HCT116 (cell line): ENCODE measurements at regions not wholly inside any gene's neighbourhood (a gene's known extent, or its start where the extent isn't known, plus 50 kb on each side); places are given as distances from the start of the nearest gene placed in this dataset.
"Not testable (repeated sequence)": the region's sequence is repeated elsewhere in the genome, so short reads cannot be mapped to it uniquely, and the experiment has no call there.

Source experiments
- ATAC-seq: fragments of 200-7000 bp; cut with Tn5 transposase; 2 replicates; pipeline ENCODE4 v1.9.1; 2020; ENCODE audit warnings: mild to moderate bottlenecking, moderate library complexity
- BruUV-seq: library from RNA; stranded (reverse); fragments of 400-500 nt; replicated peaks from 2 replicates; lab custom pipeline; 2021; lab: Mats Ljungman, UMichigan
- CTCF ChIA-PET: fragments of 300-600 bp; sonication (Branson Sonifier 250); formaldehyde crosslinking; loops from one replicate; lab custom pipeline; 2021; ENCODE audit warnings: antibody characterized with exemption; lab: Charles Lee
- POLR2A ChIA-PET: fragments of 300-600, 350-600 bp; sonication (Branson Sonifier 250); formaldehyde crosslinking; loops from one replicate; lab custom pipeline; 2021; ENCODE audit warnings: antibody characterized with exemption; lab: Charles Lee
- RAD21 ChIA-PET, 2 experiments: fragments of 300-600 bp; sonication (Branson Sonifier 250); formaldehyde crosslinking; loops; one replicate each; lab custom pipeline; 2023; ENCODE audit warnings: low total read pairs in 2 of 2; ENCODE audit not compliant: uncharacterized antibody in 2 of 2, unreplicated experiment in 2 of 2, low non-redundant PET in 1 of 2; lab: Charles Lee
- DNase-seq: peaks from one replicate; pipeline ENCODE4 v3.0.0-alpha.2; 2010; ENCODE audit warnings: low read depth, low spot score
- H2AFZ ChIP-seq: fragments of 200-600 bp; shearing (Covaris generic), sonication (generic); 2 replicates; pipeline ENCODE4 v1.6.1; 2017; ENCODE audit warnings: low read depth, mixed run types, mixed read lengths, antibody characterized with exemption, low read length; ENCODE audit not compliant: poor library complexity, severe bottlenecking
- H3K27ac ChIP-seq: 2 replicates; pipeline ENCODE4 v1.5.1; 2012; ENCODE audit warnings: low read depth, low read length
- H3K27me3 ChIP-seq: fragments of 200-600 bp; sonication (generic); 2 replicates; pipeline ENCODE4 v1.6.1; 2016; ENCODE audit warnings: mixed run types, low read length, mixed read lengths; ENCODE audit not compliant: insufficient read depth
- H3K36me3 ChIP-seq, 2 experiments: fragments of 200-500 bp in 1 of 2; fragments of 200-600 bp in 1 of 2; sonication (Bioruptor generic) in 1 of 2; sonication (generic) in 1 of 2; 2 replicates each; pipeline versions ENCODE4 v1.5.1 to v1.6.1; 2014 to 2016; ENCODE audit warnings: low read length in 2 of 2, inconsistent platforms in 1 of 2, mixed read lengths in 1 of 2, mixed run types in 1 of 2; ENCODE audit not compliant: insufficient read depth in 2 of 2, control insufficient read depth in 1 of 2
- H3K4me1 ChIP-seq, 2 experiments: fragments of 200-600 bp in 1 of 2; sonication (generic) in 1 of 2; 2 replicates each; pipeline versions ENCODE4 v1.5.1 to v1.6.1; 2012 to 2017; ENCODE audit warnings: low read length in 2 of 2, inconsistent platforms in 1 of 2, mild to moderate bottlenecking in 1 of 2, mixed read lengths in 1 of 2, mixed run types in 1 of 2, moderate library complexity in 1 of 2; ENCODE audit not compliant: insufficient read depth in 2 of 2, control insufficient read depth in 1 of 2
- H3K4me2 ChIP-seq: fragments of 200-600 bp; sonication (generic); 2 replicates; pipeline ENCODE4 v1.6.1; 2017; ENCODE audit warnings: mixed run types, low read length, mixed read lengths
- H3K4me3 ChIP-seq, 2 experiments: fragments of 200-600 bp in 1 of 2; sonication (generic) in 1 of 2; replicated peaks in 1 of 2; 2 replicates each; pipeline ENCODE4 v1.5.1; 2011 to 2016; ENCODE audit warnings: low read length in 2 of 2, control low read depth in 1 of 2, low read depth in 1 of 2, mild to moderate bottlenecking in 1 of 2, mixed read lengths in 1 of 2, mixed run types in 1 of 2
- H3K79me2 ChIP-seq: fragments of 200-600 bp; sonication (generic); 2 replicates; pipeline ENCODE4 v1.6.1; 2017; ENCODE audit warnings: mild to moderate bottlenecking, mixed run types, low read length, moderate library complexity, mixed read lengths; ENCODE audit not compliant: insufficient read depth
- H3K9ac ChIP-seq: fragments of 200-600 bp; sonication (generic); 2 replicates; pipeline ENCODE4 v1.6.1; 2016; ENCODE audit warnings: low read length, mixed read lengths
- H3K9me2 ChIP-seq: fragments of 200-600 bp; sonication (generic), shearing (Covaris generic); 2 replicates; pipeline ENCODE4 v1.6.1; 2017; ENCODE audit warnings: mixed run types, mild to moderate bottlenecking, moderate library complexity; ENCODE audit not compliant: insufficient read depth
- H3K9me3 ChIP-seq, 2 experiments: fragments of 200-500 bp in 1 of 2; fragments of 200-600 bp in 1 of 2; sonication (Bioruptor generic) in 1 of 2; sonication (generic) in 1 of 2; 2 replicates each; pipeline ENCODE4 v1.6.1; 2014 to 2017; ENCODE audit warnings: low read length in 2 of 2, mixed read lengths in 2 of 2, inconsistent platforms in 1 of 2, low read depth in 1 of 2, mild to moderate bottlenecking in 1 of 2, mixed run types in 1 of 2, moderate library complexity in 1 of 2; ENCODE audit not compliant: control insufficient read depth in 1 of 2, insufficient read depth in 1 of 2
- H4K20me1 ChIP-seq: fragments of 200-600 bp; sonication (generic), shearing (Covaris generic); 2 replicates; pipeline ENCODE4 v1.6.1; 2017; ENCODE audit warnings: mixed run types, mild to moderate bottlenecking, moderate library complexity; ENCODE audit not compliant: insufficient read depth
- CBX3 ChIP-seq: IDR thresholded peaks from 2 replicates; pipeline ENCODE4 v1.6.1; 2012; ENCODE audit warnings: low read depth
- CEBPB ChIP-seq: IDR thresholded peaks from 2 replicates; pipeline ENCODE4 v1.6.1; 2012; ENCODE audit warnings: low read depth
- ELF1 ChIP-seq: IDR thresholded peaks from 2 replicates; pipeline ENCODE4 v1.6.1; 2012; ENCODE audit warnings: low read depth, borderline replicate concordance
- EZH2phosphoT487 ChIP-seq: fragments of 200-600 bp; IDR thresholded peaks from 2 replicates; pipeline ENCODE4 v1.6.1; 2018; ENCODE audit warnings: antibody characterized with exemption, borderline replicate concordance
- JUND ChIP-seq: IDR thresholded peaks from 2 replicates; pipeline ENCODE4 v1.6.1; 2012
- POLR2A ChIP-seq: IDR thresholded peaks from 2 replicates; pipeline ENCODE4 v1.7.0; 2011; ENCODE audit warnings: borderline replicate concordance; ENCODE audit not compliant: insufficient read depth, insufficient read length; ENCODE audit errors: extremely low read depth
- POLR2AphosphoS5 ChIP-seq: IDR thresholded peaks from 2 replicates; pipeline ENCODE4 v1.6.1; 2011; ENCODE audit warnings: mild to moderate bottlenecking, low read depth, low read length, moderate library complexity
- RAD21 ChIP-seq: IDR thresholded peaks from 2 replicates; pipeline ENCODE4 v1.6.1; 2012; ENCODE audit warnings: low read depth, mild to moderate bottlenecking
- SP1 ChIP-seq: IDR thresholded peaks from 2 replicates; pipeline ENCODE4 v1.6.1; 2012; ENCODE audit warnings: low read depth
- SRF ChIP-seq: IDR thresholded peaks from 2 replicates; pipeline ENCODE4 v1.6.1; 2012; ENCODE audit warnings: low read depth
- intact Hi-C: fragments of 100-400 bp; cut with micrococcal nuclease; formaldehyde crosslinking; loops from 2 replicates; pipeline ENCODE4 v1.10.0; 2022
- TF ChIP-seq, protein P1 (sequence below): IDR thresholded peaks from 2 replicates; pipeline ENCODE4 v1.6.1; 2012
- TF ChIP-seq, protein P2 (sequence below): IDR thresholded peaks from 2 replicates; pipeline ENCODE4 v1.6.1; 2011; ENCODE audit warnings: mild to moderate bottlenecking, low read length, moderate library complexity; ENCODE audit not compliant: insufficient replicate concordance; ENCODE audit errors: extremely low read depth
- TF ChIP-seq, protein P3 (sequence below), 3 experiments: fragments of 200-600 bp in 1 of 3; sonication (generic) in 1 of 3; IDR thresholded peaks in 2 of 3; conservative IDR thresholded peaks in 1 of 3; 2 replicates each; pipeline ENCODE4 v1.5.1; 2012 to 2017; ENCODE audit warnings: low read depth in 2 of 3, low read length in 2 of 3, antibody characterized with exemption in 1 of 3, borderline replicate concordance in 1 of 3, control low read depth in 1 of 3, mild to moderate bottlenecking in 1 of 3, mixed read lengths in 1 of 3, mixed run types in 1 of 3, moderate library complexity in 1 of 3; ENCODE audit not compliant: insufficient read depth in 1 of 3

DNA sequence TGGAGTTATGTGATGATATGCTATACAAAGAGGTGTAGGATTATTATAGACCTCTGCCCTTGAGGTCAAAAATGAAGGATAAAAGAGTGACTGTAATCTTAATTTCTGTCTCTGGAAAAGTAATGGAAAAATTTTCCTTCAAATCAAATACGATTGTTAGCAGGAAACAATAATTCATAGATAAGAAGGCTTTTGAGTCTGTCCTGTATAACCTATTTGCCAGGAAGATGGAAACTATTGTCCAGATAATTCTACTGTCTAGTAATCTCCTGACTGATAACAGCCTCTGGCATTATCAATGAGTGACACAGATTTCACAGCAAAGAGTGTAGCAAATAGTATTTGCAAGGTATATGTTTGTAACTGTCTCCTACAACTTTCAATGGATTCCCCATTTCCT, 307.8 kb downstream of the MTX2 start:
- Histone ChIP-seq H2AFZ (no peak overlapping the region), H3K9ac (no peak overlapping the region), H3K4me1 (no peaks in the 10 kb centered on the region; a peak in 1 of 4 replicates), H3K9me2 (no peaks in the 10 kb centered on the region), H3K27ac (no peak overlapping the region), H3K79me2 (no peaks in the 10 kb centered on the region), H3K4me2 (no peak overlapping the region), H4K20me1 (no peaks in the 10 kb centered on the region), H3K36me3 (no peaks in the 10 kb centered on the region), H3K27me3 (no peaks in the 10 kb centered on the region), H3K9me3 (no peaks in the 10 kb centered on the region), H3K4me3 (no peak overlapping the region)
- DNase-seq (no peak), ATAC-seq (no peak)
- intact Hi-C loops, result no loop called here
- RAD21 ChIA-PET, result no interaction called here
- CTCF ChIA-PET, result no interaction called here
- TF ChIP-seq CEBPB (no peak), POLR2A (no peak), CBX3 (no peak), POLR2AphosphoS5 (no peak), EZH2phosphoT487 (no peak), ELF1 (no peak), JUND (no peak), SP1 (no peak), SRF (no peak), RAD21 (no peak)
- TF ChIP-seq, protein P1, sequence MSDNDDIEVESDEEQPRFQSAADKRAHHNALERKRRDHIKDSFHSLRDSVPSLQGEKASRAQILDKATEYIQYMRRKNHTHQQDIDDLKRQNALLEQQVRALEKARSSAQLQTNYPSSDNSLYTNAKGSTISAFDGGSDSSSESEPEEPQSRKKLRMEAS, result no peak
- TF ChIP-seq, protein P2, sequence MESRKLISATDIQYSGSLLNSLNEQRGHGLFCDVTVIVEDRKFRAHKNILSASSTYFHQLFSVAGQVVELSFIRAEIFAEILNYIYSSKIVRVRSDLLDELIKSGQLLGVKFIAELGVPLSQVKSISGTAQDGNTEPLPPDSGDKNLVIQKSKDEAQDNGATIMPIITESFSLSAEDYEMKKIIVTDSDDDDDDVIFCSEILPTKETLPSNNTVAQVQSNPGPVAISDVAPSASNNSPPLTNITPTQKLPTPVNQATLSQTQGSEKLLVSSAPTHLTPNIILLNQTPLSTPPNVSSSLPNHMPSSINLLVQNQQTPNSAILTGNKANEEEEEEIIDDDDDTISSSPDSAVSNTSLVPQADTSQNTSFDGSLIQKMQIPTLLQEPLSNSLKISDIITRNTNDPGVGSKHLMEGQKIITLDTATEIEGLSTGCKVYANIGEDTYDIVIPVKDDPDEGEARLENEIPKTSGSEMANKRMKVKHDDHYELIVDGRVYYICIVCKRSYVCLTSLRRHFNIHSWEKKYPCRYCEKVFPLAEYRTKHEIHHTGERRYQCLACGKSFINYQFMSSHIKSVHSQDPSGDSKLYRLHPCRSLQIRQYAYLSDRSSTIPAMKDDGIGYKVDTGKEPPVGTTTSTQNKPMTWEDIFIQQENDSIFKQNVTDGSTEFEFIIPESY, result no peak
- TF ChIP-seq, protein P3, sequence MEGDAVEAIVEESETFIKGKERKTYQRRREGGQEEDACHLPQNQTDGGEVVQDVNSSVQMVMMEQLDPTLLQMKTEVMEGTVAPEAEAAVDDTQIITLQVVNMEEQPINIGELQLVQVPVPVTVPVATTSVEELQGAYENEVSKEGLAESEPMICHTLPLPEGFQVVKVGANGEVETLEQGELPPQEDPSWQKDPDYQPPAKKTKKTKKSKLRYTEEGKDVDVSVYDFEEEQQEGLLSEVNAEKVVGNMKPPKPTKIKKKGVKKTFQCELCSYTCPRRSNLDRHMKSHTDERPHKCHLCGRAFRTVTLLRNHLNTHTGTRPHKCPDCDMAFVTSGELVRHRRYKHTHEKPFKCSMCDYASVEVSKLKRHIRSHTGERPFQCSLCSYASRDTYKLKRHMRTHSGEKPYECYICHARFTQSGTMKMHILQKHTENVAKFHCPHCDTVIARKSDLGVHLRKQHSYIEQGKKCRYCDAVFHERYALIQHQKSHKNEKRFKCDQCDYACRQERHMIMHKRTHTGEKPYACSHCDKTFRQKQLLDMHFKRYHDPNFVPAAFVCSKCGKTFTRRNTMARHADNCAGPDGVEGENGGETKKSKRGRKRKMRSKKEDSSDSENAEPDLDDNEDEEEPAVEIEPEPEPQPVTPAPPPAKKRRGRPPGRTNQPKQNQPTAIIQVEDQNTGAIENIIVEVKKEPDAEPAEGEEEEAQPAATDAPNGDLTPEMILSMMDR (IDR thresholded peaks at IDR 0.05 in 2 of 3, conservative IDR thresholded peaks at IDR 0.05 in 1 of 3; ENCODE audit: borderline replicate concordance in 1 of 3, insufficient read depth in 1 of 3, low read depth in 2 of 3, low read length in 2 of 3), result no peak
- POLR2A ChIA-PET, result no interaction called here
- no TSS peak for BruUV-seq

DNA sequence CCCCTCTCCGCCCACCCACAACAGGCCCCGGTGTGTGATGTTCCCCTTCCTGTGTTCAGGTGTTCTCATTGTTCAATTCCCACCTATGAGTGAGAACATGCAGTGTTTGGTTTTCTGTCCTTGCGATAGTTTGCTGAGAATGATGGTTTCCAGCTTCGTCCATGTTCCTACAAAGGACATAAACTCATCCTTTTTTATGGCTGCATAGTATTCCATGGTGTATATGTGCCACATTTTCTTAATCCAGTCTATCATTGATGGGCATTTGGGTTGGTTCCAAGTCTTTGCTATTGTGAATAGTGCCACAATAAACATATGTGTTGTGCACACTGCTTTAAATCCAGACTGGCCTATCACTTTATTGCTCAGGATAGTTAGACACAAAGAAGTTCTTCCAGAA, 309.1 kb downstream of the MTX2 start:
- H3K4me3 ChIP-seq, H3K4me2 ChIP-seq, H3K27me3 ChIP-seq, H3K9me2 ChIP-seq, DNase-seq, H4K20me1 ChIP-seq, CTCF ChIA-PET, H3K79me2 ChIP-seq, H2AFZ ChIP-seq, POLR2A ChIA-PET, H3K9ac ChIP-seq, RAD21 ChIA-PET, H3K36me3 ChIP-seq, H3K9me3 ChIP-seq, ATAC-seq, H3K27ac ChIP-seq, BruUV-seq, intact Hi-C loops: not testable (repeated sequence)
- H3K4me1 ChIP-seq, result peaks cover 10 to 11% of the 10 kb centered on the region in 2 experiments; a peak in 3 of 4 replicates
